Spinal cord (tissue), 9 donors: ENCODE measurements at regions not wholly inside any gene's neighbourhood (a gene's known extent, or its start where the extent isn't known, plus 50 kb on each side); places are given as distances from the start of the nearest gene placed in this dataset.
"Not testable (repeated sequence)": the region's sequence is repeated elsewhere in the genome, so short reads cannot be mapped to it uniquely, and the experiment has no call there.

Experiments used
- DNase-seq, 6 donors: peaks; one replicate each; pipeline versions ENCODE4 v3.0.0 to v3.0.0-alpha.2; 2013 to 2015; ENCODE audit warnings: low spot score in 6 of 6, low read depth in 4 of 6
- H3K27ac ChIP-seq: one replicate; pipeline ENCODE4 v1.5.1; 2013; ENCODE audit warnings: low read depth, low read length, control low read depth
- H3K27me3 ChIP-seq: one replicate; pipeline ENCODE4 v1.6.1; 2013; ENCODE audit warnings: low read length; ENCODE audit not compliant: control insufficient read depth, insufficient read depth
- H3K36me3 ChIP-seq: one replicate; pipeline ENCODE4 v1.6.1; 2013; ENCODE audit warnings: low read length; ENCODE audit not compliant: control insufficient read depth, insufficient read depth
- H3K4me1 ChIP-seq: one replicate; pipeline ENCODE4 v1.6.1; 2013; ENCODE audit warnings: low read length; ENCODE audit not compliant: control insufficient read depth, insufficient read depth
- H3K4me3 ChIP-seq: one replicate; pipeline ENCODE4 v1.5.1; 2013; ENCODE audit warnings: low read depth, low read length, control low read depth
- H3K9me3 ChIP-seq: one replicate; pipeline ENCODE4 v1.6.1; 2013; ENCODE audit warnings: low read length; ENCODE audit not compliant: control insufficient read depth, insufficient read depth
- WGBS: methylation state at CpG from one replicate; pipeline ENCODE4 v1.1.5; 2013; ENCODE audit warnings: missing lambda C conversion rate; ENCODE audit not compliant: insufficient coverage; 5-methylcytosine and 5-hydroxymethylcytosine counted together
- donor health status: healthy.

DNA sequence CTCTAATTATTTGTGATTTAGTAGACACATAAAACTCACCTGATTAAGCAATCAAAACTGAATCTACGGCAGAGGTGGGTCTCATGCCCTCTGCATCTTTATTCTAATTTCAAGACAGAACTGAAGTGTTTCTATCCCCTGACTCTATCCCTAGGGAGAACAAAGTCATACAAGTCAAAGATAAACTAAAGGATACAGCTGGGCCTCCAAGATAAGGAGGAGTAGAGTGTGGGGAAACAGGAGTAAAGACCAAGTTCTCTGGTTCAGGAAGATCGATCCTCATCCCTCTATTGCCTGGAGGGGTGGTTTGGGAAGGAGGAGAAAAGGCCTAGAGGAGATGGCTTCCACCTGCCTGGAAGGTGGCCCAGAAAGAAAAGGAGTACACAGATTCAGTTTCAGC is 58.7 kb upstream of the BBX start:
- no peak for DNase-seq
- no peaks in the 10 kb centered on the region for H3K36me3 ChIP-seq
- H3K4me3 ChIP-seq = no peak overlapping the region
- H3K27me3 ChIP-seq = no peaks in the 10 kb centered on the region
- WGBS = no CpG with 5 or more reads among the region's 2 CpGs
- H3K9me3 ChIP-seq = no peaks in the 10 kb centered on the region
- H3K27ac ChIP-seq = no peak overlapping the region
- no peaks in the 10 kb centered on the region for H3K4me1 ChIP-seq

DNA sequence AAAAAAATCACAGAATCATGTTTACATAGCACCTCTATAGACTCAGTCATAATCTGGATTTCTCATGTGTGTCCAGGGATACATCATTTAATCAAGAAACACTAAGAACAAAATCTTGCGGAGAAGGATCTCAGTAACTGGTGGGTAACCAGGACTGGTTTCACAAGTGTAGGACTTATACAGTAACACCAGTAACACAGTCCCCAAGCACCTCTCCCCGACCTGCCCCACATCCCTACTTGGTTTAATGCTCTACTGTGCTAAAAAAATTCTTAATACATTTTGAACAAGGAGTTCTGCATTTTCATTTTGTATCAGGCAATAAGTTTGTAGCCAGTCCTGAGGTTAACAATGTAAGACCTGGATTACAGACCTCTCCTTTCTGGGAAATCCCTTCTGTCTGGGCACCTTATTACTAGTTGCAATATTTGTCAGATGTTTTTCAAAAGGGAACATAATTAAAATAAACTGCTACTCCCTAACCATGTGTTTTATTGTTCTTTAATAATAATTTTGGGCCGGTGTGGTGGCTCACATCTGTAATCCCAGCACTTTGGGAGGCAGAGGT is 57.6 kb upstream of the BBX start:
- DNase-seq = no peak
- no peak overlapping the region for H3K27ac ChIP-seq
- H3K36me3 ChIP-seq = no peaks in the 10 kb centered on the region
- no peaks in the 10 kb centered on the region for H3K27me3 ChIP-seq
- H3K4me3 ChIP-seq = no peak overlapping the region
- no peaks in the 10 kb centered on the region for H3K4me1 ChIP-seq
- no CpG with 5 or more reads among the region's 3 CpGs for WGBS
- no peaks in the 10 kb centered on the region for H3K9me3 ChIP-seq

DNA sequence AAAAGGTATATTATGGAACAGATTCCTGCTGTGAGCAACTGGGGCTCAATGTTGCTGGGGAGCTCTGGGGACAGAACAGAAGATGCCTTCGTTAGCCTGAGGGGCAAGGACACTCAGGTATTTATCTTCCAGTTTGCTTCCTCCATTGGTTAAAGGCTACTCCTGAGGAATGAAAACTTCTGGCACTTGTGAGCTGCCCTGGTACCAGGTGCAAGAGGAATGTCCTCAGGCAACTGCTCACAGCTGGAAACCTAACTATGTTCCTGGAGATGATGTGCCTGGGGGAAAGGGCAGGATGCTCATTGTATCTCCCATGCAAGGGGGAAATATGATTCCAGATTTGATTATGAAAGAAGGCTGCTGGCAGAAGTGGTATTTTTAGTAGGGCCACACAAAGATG is 54.0 kb upstream of the BBX start:
- Histone ChIP-seq H3K27me3 (no peaks in the 10 kb centered on the region), H3K27ac (no peak overlapping the region), H3K4me3 (no peak overlapping the region), H3K4me1 (no peaks in the 10 kb centered on the region), H3K36me3 (no peaks in the 10 kb centered on the region), H3K9me3 (no peaks in the 10 kb centered on the region)
- WGBS = 86% methylated on average over 1 of the region's 1 CpG
- no peak for DNase-seq

DNA sequence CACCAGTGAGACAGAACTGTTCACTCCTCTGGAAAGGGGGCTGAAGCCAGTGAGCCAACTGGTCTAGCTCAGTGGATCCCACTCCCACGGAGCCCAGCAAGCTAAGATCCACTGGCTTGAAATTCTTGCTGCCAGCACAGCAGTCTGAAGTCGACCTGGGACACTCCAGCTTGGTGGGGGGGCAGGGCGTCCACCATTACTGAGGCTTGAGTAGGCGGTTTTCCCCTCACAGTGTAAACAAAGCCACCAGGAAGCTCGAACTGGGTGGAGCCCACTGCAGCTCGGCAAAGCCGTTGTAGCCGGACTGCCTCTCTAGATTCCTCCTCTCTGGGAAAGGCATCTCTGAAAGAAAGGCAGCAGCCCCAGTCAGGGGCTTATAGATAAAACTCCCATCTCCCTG is 52.3 kb upstream of the BBX start:
- H3K4me3 ChIP-seq, DNase-seq, H3K9me3 ChIP-seq, H3K27ac ChIP-seq, H3K27me3 ChIP-seq, H3K4me1 ChIP-seq, H3K36me3 ChIP-seq: not testable (repeated sequence)
- 59% methylated on average over 8 of the region's 8 CpGs for WGBS
